PC-9 (cell line): ENCODE measurements at regions not wholly inside any gene's neighbourhood (a gene's known extent, or its start where the extent isn't known, plus 50 kb on each side); places are given as distances from the start of the nearest gene placed in this dataset.

Experiments
- CTCF ChIP-seq: fragments of 200-600 bp; sonication (generic); conservative IDR thresholded peaks from 2 replicates; pipeline ENCODE4 v1.6.1; 2017; ENCODE audit warnings: mixed run types, antibody characterized with exemption, mild to moderate bottlenecking, moderate library complexity
- EZH2 ChIP-seq: fragments of 200-600 bp; sonication (generic); IDR thresholded peaks from 2 replicates; pipeline ENCODE4 v1.8.0; 2017; ENCODE audit warnings: antibody characterized with exemption, low read depth

- no peak for TF ChIP-seq CTCF
- no peak for TF ChIP-seq EZH2
These were observed 2320.1 kb downstream of the ARAP2 start for GRCh38 chr4:33924239-33924638.
